GM12891 (cell line): ENCODE measurements at regions not wholly inside any gene's neighbourhood (a gene's known extent, or its start where the extent isn't known, plus 50 kb on each side); places are given as distances from the start of the nearest gene placed in this dataset.

Experiments used
- DNase-seq: peaks from one replicate; pipeline ENCODE4 v3.0.0; 2011; ENCODE audit warnings: low spot score; ENCODE audit not compliant: insufficient read length
- FAIRE-seq: peaks from 2 replicates; lab custom pipeline; 2011; peaks lifted over from hg19 to GRCh38; lab: Jason Lieb, UNC
- PAX5 ChIP-seq: IDR thresholded peaks from 2 replicates; pipeline ENCODE4 v1.6.1; 2011; ENCODE audit warnings: low read length, moderate library complexity, mild to moderate bottlenecking; ENCODE audit not compliant: insufficient read depth, severe bottlenecking
- POLR2A ChIP-seq: IDR thresholded peaks from 2 replicates; pipeline ENCODE4 v1.6.1; 2011; ENCODE audit warnings: low read depth, low read length, control low read depth
- POLR2AphosphoS5 ChIP-seq: IDR thresholded peaks from 2 replicates; pipeline ENCODE4 v1.6.1; 2011; ENCODE audit warnings: low read depth, low read length, control low read depth
- POU2F2 ChIP-seq: IDR thresholded peaks from 2 replicates; pipeline ENCODE4 v1.6.1; 2011; ENCODE audit warnings: low read depth, mild to moderate bottlenecking, control low read depth, low read length, moderate library complexity
- SPI1 ChIP-seq: IDR thresholded peaks from 2 replicates; pipeline ENCODE4 v1.6.1; 2011; ENCODE audit warnings: low read depth, low read length, control low read depth
- TAF1 ChIP-seq: IDR thresholded peaks from 2 replicates; pipeline ENCODE4 v1.6.1; 2011; ENCODE audit warnings: low read depth, low read length, control low read depth

DNA sequence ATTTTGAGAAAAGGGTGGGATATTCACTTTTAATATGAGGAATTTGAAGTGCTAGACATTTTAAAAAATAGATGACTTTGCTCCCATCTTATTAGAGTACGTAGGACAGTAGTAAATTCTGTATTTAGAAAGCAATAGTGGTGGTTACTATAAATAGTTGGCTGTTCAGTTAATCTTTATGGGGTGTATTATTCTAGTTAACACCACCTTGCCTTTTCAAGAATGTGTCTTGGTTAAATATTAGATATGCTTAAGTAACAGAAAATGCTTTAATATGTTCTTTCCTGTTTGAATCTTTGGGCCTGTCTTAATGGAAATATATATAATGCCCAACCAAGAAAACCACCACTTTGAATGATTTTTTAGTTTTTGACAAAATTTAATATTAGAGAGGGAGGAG is 608.7 kb upstream of the FAM174A start:
- FAIRE-seq (no peak), DNase-seq (no peak)
- TF ChIP-seq POLR2A (no peak), PAX5 (no peak), TAF1 (no peak), POLR2AphosphoS5 (no peak), SPI1 (no peak), POU2F2 (no peak)

DNA sequence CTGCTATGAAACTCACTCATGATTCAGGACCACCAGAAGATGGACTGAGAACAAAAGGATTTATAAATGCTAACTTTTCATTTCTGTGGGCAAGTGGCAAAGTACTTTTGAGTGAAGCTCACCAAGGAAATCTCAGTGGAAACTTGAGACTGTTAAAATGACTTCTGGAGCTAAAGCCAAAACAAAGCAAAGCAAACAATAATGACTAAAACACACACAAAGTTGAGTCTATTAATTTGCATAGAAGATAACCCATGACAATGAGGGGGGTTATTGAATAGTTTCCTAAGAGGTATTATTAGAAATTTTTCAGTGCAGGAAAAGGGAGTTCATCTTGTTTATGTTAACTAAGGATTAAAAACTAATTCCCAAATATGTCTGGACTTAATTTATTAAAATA is 612.8 kb upstream of the FAM174A start:
- TF ChIP-seq PAX5 (no peak), SPI1 (no peak), POLR2AphosphoS5 (no peak), POU2F2 (no peak), TAF1 (no peak), POLR2A (no peak)
- FAIRE-seq: no peak
- DNase-seq: no peak

DNA sequence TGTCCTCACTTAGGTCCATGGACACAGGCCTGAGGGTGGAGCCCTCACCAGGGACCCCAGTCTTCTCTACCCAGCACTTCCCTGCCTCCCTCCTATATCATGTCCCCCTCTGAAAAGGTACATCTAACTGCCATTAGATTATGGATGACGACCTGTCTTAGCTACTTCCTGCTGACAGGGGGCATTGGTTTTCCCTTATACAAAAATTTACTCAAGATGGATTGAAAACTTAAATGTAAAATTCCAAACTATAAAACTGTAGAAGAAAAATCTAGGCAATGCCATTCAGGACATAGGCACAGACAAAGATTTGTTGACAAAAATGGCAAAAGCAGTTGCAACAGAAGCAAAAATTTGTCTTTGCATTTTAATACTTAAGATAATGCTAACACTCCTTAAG is 623.2 kb upstream of the FAM174A start:
- no peak for DNase-seq
- no peak for TF ChIP-seq POU2F2
- no peak for TF ChIP-seq POLR2A
- no peak for TF ChIP-seq SPI1
- TF ChIP-seq TAF1: no peak
- no peak for TF ChIP-seq POLR2AphosphoS5
- no peak for TF ChIP-seq PAX5
- no peak for FAIRE-seq

DNA sequence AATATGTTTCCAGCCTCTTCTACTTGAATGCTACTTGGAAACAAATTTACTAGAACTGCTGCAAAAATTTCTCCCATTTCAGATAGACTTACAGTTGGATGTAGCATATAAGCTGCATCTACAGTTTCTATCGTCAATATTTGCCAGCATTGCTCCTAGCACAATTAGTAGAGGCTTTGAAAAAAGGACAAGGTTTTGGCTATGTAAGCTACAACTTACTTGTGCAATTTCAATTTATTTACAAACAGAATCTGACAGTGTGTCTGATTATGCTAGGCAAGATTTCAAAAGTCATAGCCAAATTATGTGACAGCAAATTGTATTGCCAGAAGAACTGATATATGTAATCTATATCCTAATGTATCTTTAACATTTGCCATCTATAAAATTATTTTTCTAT is 628.4 kb upstream of the FAM174A start:
- FAIRE-seq: no peak
- no peak for TF ChIP-seq POLR2A
- no peak for TF ChIP-seq PAX5
- TF ChIP-seq TAF1: no peak
- no peak for TF ChIP-seq POLR2AphosphoS5
- no peak for TF ChIP-seq POU2F2
- TF ChIP-seq SPI1: no peak
- no peak for DNase-seq

DNA sequence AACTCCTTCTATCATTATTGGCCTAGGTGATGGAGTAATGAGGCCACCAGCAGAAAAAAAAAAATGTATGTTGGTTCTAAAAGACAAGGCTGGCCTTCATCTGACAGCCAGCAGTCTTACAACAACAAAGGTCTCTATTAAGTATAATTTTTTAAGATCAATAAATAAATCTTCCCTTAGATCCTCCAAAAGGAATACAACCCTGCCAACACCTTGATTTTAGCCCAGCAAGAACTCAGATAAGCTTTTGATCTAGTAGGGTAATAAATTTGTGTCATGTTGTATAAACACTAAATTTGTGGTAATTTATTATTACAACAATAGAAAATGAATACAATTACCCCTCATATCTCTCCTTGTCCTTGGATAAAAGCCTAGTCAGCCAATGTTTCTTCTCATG is 633.2 kb upstream of the FAM174A start:
- no peak for DNase-seq
- no peak for FAIRE-seq
- TF ChIP-seq SPI1 (no peak), TAF1 (no peak)

DNA sequence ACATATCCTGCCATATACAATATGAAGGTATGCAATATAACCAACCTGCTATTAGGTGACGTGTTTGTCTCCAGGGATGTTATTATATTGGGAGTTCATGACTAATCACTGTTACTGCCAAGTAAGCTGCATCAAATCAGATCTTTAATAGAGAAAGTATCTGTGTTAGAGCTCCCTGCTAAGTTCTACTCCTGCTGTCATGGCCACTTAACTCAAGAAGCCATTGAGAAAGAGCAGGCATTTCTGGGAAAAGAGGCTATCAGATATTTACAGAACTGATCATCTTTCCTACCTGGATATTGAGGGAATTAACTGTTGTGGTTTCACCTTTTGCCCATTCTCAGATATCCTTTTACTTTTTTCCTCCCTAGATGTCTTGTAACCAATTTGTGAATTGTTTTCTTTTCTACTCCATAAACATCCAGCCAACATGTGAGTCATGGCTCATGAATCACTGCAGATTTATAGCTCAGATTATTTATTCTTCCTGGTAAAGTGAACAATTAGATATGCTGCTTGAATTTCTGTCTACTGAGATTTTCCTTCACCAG is 634.8 kb upstream of the FAM174A start:
- no peak for TF ChIP-seq POLR2A
- no peak for TF ChIP-seq SPI1
- no peak for TF ChIP-seq POU2F2
- TF ChIP-seq TAF1: no peak
- no peak for TF ChIP-seq POLR2AphosphoS5
- no peak for TF ChIP-seq PAX5
- FAIRE-seq: no peak
- no peak for DNase-seq

DNA sequence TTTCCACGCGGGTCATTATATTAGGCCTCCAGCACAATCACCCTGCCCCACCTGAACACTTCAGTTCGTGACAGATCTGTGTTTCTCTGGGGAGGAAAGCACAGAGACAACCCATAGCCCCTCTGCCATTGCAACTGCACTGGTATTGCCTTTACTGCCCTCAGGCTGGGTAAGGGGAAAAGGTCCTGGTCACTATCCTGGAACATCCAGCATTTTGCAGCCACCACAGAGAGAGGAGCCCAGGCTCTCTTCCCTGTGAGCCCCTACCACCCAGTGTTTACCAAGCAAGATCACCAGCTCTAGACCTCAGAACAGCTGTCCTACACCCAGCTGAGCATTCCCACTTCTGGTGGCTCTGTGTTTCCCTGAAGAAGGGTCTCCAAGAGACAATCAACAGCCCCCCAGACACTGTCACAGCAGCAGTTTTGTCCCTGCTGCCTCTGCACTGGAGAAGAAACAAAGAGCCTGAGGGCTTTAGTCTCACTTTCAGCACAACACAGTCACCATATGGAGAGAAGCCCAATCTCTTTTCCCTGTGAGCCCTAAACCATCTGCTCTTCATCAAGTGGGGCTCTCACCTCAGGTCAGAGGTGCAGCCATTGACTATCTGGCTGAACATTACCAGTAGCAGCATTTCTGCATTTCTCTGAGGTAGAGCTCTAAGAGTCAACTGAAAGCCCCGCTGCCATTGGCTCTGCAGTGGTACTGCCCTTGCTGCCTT is 655.2 kb upstream of the FAM174A start:
- no peak for FAIRE-seq

DNA sequence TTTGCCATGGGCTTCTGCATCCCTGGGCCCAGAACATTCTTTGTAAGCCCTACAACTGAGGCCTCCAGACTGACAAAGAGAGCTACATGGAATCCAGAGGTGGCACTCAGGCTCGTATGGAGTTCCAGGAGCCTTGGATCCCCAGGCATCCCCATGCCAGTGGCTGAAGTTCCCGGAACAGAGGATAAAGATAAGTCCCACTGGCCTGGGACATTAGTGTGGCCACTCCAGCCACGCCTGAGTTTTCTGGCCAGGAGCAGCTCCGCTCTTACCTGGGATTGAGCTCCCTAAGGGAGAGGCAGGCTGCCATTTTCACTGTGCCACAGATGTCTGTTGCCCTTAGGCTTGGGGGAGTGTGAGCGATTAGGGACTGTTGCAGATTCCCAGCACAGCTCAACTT is 656.3 kb upstream of the FAM174A start:
- TF ChIP-seq SPI1 (no peak), POU2F2 (no peak), PAX5 (no peak), POLR2AphosphoS5 (no peak)
- no peak for FAIRE-seq
- DNase-seq: no peak

More for the DNA sequence above, 655.2 kb upstream of the FAM174A start:
- TF ChIP-seq SPI1 (no peak), POU2F2 (no peak), TAF1 (no peak), POLR2AphosphoS5 (no peak), PAX5 (no peak)
- no peak for DNase-seq

DNA sequence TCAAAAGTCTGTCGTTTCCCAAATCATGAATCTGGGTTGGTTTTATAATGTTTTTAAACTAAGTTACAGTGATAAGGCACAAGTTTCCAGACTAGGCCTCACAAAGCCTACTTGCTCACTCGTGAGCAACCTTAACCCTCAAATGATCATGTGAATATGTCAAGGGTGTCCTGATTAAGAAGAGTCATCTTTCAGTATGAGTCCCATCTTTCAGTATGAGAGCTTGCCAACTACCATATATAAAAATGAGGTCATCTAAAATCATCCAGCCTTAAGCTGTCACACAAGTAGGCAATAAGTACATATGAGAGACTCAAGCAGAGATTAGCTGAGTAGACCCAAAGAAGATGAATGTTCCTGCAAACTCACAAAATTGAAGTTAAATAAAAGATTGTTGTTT is 668.4 kb upstream of the FAM174A start:
- no peak for FAIRE-seq
- DNase-seq: no peak

DNA sequence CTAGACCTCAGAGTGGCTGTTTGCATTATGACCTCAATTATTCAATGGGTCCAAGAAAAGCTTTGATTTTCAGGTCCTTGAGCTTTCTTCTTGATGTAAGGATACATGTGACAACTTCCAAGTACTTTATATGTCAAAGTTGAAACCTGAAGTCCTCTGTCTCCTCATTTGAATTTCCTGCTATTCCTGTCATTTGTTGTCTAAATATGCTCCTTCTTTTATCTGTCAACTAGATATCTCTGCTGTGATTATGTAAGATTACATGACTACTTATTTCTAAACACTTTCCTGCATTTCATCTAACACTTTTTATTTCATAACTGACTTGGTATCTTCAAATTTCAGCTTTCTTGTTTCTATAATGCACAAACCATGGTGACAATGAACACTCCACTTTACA is 670.0 kb upstream of the FAM174A start:
- no peak for DNase-seq
- no peak for FAIRE-seq
- TF ChIP-seq PAX5 (no peak), SPI1 (no peak), POLR2AphosphoS5 (no peak), POU2F2 (no peak), TAF1 (no peak), POLR2A (no peak)

More for the DNA sequence above, 668.4 kb upstream of the FAM174A start:
- TF ChIP-seq POU2F2 (no peak), TAF1 (no peak), SPI1 (no peak), POLR2AphosphoS5 (no peak), PAX5 (no peak), POLR2A (no peak)

DNA sequence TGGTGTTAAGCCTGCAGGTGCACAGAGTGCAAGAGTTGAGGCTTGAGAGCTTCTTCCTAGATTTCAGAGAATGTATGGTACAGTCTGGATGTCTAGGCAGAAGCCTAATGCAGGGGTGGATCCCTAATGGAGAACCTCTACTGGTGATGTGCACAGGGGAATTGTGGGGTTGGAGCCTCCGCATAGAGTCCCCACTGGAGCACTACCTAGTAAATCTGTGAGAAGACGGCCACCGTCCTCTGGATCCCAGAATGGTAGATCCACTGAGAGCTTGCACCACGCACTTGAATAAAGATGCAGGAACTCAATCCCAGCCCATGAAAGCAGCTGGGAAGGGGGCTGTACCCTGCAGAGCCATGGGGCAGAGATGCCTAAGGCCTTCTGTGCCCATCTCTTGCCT is 699.4 kb upstream of the FAM174A start:
- FAIRE-seq (no peak), DNase-seq (no peak)
- TF ChIP-seq POLR2A: no peak
- no peak for TF ChIP-seq POU2F2
- TF ChIP-seq SPI1: no peak
- TF ChIP-seq PAX5: no peak
- TF ChIP-seq TAF1: no peak
